Suppressor macrophage treated with lipopolysaccharide for 1 hour (primary cell): ENCODE measurements at regions not wholly inside any gene's neighbourhood (a gene's known extent, or its start where the extent isn't known, plus 50 kb on each side); places are given as distances from the start of the nearest gene placed in this dataset.
A peak's percentile ranks its signal among the peaks of the same experiment; 100 is the strongest.

Source experiments
- DNase-seq, 3 donors: peaks; one replicate each; pipeline ENCODE4 v3.0.0-alpha.2; 2020 to 2022

DNA sequence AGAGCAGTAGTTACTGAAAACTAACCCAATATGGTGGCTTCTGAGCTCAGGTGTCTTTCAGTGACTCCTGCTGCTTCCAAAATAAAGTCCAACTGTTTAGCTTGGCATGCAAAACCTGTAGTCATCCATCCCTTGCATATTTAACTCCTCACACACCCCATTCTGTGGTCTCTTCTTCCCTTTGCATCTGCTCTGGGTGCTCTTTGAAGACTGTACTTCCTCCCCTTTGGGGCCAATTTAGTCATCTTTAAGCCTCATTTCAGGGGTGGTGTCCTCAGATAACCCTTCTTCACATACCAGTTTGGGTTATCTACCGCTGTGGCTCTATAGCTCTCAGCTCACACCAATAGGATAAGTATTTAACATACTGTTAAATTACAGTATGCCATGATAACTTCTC is 209.9 kb upstream of the DMRT1 start:
- no peak for DNase-seq

GRCh38 chr9:633461-633860 is 208.0 kb upstream of the DMRT1 start:
- DNase-seq: no peak

GRCh38 chr9:636931-637591 is 204.4 kb upstream of the DMRT1 start:
- DNase-seq: peak in 2 of 3 donors; percentile 39 to 59

DNA sequence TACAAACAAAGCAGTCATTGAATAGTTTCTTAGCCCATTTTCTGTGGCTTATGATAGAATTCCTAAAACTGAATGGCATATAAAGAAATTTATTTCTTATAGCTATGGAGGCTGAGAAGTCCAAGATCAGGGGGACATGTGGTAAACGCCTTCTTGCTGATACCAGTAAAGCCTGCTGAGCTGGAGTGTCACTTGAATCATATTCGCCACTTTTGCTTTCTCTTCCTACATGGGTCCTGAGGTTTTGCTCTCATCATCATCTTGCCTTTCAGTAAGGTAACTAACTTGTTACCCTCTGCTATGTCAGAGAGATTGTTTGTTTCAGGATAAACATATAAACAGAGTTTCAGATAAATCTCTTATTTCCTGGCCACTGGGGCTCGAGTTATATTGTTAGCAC is 203.3 kb upstream of the DMRT1 start:
- DNase-seq: no peak

DNA sequence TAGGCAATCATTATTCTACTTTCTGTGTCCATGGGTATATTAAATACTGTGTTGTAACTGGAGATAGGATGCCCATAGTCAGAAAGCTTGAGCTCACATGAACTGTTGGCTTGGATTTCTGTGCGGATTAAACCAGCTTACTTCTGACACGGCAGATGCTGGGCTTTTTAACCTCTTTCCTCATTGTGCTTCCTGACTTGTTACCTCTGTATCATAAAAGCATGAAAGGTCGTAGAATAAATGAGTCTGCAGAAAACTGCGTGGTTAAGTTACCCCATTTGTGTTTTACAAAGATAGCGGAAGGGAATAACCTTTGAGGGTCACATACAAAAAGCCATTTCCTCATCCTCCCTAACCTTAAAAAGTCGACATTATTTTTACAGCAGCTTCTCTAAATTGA is 199.5 kb upstream of the DMRT1 start:
- DNase-seq: peak in 2 of 3 donors; percentile 39 to 40

- no peak for DNase-seq
Observed at GRCh38 chr9:643966-644365, 197.5 kb upstream of the DMRT1 start.

- no peak for DNase-seq
Observed at GRCh38 chr9:647522-647921, 194.0 kb upstream of the DMRT1 start.

DNA sequence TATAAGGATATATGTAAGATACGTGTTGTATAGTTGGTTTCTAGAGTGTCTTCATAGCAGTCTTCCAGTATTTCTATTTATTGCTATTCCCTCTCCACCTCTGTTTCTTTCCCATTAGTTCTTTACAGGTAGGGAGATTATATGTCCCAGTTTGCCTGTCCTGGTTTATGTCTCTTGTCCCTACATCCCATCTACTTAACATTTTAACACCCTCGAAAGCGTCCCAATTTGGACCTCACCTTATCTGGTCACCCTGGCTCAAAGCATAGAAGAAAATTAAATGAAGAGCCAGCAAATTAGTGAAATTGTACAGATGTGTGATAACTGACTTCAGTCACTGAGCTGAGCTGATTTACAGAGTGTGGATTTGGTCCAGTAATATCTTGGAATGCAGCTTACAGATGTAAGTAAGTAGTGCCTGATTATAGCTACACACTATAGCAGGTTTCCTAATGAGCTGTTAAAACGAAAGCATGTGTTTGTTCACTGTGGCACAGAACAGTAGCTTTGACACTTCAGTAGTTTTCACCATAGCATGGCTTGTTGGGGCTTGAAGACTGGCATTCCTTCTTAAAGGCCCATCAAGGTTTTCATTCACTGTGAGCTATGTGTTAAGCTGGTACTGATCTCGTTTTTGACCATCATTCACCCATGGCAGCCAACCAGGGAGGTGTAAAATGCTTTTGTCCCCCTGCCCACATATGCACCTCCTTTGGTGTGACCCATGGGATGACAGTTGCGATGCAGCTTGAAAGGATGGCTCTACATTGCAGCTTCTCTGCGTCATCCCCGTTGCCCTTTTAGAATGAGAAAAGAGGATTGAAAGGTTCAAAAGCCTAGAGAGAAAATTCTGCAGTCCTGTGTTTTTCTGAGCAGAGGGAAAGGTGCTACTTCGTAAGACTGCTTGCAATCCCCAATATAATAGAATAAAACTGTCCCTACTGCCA is 192.1 kb upstream of the DMRT1 start:
- no peak for DNase-seq

GRCh38 chr9:650362-650761 is 191.1 kb upstream of the DMRT1 start:
- peak in 1 of 3 donors; percentile 35 for DNase-seq

DNA sequence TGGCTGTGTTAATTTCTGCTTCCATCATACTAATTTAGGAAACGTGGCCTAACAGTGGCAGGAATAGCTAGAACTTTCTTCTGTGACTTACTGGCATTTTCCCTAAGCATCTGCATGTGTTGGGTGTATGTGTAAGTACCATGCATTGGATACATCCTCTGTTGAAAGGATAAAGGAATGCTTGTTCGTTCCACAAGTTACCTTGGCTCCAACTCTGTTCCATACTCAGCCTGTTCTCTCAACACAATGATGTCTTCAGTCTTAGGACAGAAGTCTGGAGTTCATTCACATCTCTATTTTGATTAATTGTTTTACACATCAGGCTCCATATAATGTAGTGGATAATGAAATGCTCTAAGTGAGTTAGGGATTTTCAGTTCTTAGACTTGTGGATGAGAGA is 190.1 kb upstream of the DMRT1 start:
- no peak for DNase-seq

DNA sequence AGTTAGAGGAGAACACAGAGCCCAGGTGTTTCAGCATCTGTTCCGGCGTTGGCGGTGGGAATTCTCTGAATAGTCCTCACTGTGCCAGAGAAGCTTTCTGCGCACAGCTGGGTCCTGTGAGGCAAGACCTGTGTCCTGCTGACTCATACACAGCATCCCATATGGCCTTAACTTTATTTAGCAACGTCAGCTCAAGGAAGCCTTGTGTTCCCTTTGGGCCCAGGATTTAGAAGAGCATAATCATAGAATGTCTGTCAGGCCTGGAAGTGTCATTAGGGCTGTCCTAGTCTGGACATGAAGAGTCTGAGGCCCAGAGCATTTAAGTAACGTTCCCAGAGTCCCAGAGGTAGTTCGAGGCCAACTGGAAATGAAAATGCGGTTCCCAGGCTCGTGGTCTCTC is 188.6 kb upstream of the DMRT1 start:
- peak; percentile 67 to 78 (median 70) for DNase-seq

DNA sequence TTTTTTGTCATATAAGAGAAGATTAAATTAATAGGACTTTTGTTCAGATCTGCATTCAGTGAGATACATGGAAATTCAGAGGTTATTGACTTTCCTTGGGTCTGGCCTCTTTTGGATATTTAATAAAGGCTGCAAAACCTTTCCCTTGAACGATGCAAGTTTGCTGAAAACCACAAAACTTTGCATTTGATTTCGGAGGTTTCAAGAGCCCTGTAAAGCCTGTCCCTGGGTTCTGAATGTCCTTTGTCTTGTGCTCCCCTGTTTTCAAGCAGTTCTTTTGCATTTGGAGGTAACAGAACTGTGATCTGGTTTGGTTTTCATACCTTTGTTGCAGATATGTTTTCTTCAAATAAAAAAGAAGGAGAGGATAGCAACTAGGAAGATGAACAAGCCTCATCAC is 188.1 kb upstream of the DMRT1 start:
- no peak for DNase-seq

- no peak for DNase-seq
Observed at GRCh38 chr9:653856-654387, 187.6 kb upstream of the DMRT1 start.

DNA sequence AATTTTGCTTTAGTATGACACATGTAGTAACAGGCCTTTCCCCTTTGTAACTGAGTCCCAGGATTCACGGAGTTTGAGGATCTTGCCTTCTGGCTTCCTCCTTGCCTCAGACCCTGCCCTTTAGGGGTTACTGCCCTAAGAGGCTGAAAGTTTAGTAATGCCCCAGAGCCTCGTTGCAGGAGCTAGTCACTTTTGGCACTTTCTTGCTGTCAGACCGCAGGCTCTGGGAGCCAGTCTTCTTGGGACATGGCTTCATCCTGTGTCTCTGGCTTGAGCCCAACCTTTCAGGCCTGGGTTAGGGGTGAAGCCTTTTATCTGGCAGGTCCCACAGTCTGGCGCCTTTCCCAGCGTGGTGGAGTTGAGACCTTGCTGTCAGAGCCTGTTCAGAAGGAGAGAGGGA is 185.6 kb upstream of the DMRT1 start:
- DNase-seq: peak in 2 of 3 donors; percentile 32 to 36

DNA sequence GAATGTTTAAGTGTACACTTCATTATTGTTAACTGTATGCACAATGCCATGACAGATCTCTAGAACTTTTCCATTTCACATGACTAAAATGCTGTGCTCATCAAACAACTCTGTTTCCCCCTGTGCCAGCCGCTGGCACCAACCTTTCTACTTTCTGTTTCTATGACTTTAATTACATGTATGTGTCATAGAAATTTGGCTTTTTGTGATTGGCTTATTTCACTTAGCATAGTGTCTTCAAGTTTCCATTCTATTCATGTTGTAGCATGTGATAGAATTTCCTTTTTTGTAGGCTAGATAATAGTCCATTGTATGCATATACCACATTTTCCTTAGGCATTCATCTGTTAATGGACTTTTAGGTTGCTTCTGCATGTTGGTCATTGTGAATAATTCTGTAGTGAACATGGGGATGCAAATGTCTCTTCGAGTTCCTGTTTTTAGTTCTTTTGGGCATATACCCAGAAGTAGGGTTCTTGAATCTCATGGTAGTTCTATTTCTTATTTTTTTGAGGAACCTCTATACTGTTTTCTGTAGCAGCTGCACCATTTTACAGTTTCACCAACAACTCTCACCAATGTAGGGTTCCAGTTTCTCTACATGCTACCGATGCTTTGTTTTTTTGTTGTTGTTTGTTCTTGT is 184.4 kb upstream of the DMRT1 start:
- DNase-seq: peak; percentile 43 to 75 (median 72)

DNA sequence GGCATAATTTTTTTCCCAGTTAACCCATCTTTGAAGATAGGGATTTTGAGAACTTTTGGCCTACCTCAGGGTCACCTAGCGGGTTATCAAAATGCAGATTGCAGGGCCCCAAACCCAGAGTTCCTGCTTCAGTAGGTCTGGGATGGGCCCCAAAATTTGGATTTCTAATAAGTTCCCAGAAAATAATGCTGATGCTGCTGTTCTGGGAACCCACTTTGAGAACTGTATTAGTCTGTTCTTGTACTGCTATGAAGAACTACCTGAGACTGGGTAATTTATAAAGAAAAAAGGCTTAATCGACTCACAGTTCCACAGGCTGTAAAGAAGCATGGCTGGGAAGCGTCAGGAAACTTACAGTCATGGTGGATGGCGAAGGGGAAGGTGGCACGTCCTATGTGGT is 182.2 kb upstream of the DMRT1 start:
- DNase-seq: no peak

DNA sequence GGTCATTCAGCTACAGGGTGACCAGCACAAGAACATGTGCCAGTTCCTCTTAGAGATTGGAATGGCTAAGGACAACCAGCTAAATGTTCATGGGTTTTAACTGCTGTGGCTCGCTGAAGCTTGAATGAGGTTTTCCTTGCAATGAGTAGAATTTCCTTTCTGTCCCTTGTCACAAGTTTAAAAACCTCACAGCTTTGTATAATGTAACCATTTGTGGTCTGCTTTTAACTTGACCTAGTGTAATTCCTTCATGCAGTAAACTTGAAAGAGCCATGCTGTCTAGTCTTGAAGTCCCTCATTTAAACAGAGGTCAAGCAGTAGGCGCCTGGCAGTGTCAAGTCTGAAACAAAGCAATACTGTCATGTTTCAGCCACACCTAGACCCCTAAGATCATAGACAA is 181.3 kb upstream of the DMRT1 start:
- no peak for DNase-seq

DNA sequence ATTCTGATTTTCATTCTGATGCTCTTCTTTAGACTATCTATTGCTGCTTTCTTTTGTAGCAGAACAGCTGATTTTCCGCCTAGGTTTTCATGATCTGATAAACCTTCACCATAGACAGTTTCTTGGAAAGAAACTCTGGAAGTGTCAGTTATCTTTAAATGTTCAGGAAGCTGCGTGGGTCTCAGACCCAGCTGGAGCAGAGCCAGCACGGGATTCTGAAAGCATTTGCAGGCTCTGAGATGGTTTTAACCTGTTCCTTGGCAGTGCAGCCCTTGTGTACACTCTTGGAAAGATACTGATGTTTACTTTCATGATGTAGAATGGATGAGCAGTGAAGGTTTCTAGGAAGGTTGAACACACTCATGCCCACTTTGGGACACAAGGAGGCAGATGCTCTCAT is 178.0 kb upstream of the DMRT1 start:
- DNase-seq: no peak

DNA sequence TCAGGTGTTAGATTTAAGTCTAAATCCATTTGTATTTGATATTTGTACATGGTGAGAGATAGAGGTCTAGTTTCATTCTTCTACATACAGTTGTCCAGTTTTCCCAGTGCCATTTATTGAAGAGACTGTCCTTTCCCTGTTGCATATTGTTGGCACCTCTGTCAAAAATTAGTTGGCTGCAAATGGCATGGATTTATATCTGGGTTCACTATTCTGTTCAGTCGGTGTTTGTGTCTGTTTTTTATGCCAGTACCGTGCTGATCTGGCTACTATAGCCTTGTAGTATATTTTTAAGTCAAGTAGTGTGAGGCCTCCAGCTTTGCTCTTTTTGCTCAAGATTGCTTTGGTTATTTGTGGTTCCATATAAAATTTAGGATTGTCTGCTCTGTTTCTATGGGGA is 176.2 kb upstream of the DMRT1 start:
- no peak for DNase-seq

GRCh38 chr9:671997-672396 is 169.5 kb upstream of the DMRT1 start:
- DNase-seq: no peak

DNA sequence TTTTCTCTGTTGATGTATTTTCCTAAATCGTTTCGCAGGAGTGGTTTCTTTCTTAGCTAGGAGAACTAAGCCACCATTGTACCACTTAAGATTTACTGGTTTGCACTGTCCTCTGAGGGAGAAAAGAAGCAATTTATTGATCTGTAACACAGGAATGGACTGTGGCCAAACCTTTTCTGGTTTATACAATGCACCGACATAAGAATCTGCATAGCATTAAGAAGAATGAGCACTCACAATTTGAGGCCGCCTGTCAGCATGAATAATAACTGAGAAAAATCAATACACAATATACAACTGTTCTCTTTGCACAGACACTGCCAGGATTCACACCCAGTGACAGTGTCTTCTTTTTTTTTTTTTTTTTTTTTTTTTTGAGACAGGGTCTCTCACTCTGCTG is 168.6 kb upstream of the DMRT1 start:
- no peak for DNase-seq

GRCh38 chr9:673264-673965 is 168.1 kb upstream of the DMRT1 start:
- DNase-seq: no peak

GRCh38 chr9:673966-674526 is 167.5 kb upstream of the DMRT1 start:
- no peak for DNase-seq
